GM23338 (cell line): ENCODE measurements at regions not wholly inside any gene's neighbourhood (a gene's known extent, or its start where the extent isn't known, plus 50 kb on each side); places are given as distances from the start of the nearest gene placed in this dataset.

Experiments used
- ATAC-seq: fragments of 200-7000 bp; cut with Tn5 transposase; 3 replicates; pipeline ENCODE4 v1.9.1; 2020
- DNase-seq: peaks from one replicate; pipeline ENCODE4 v3.0.0-alpha.2; 2015; ENCODE audit warnings: low spot score
- H2AFZ ChIP-seq: fragments of 200-600 bp; sonication (generic); 2 replicates; pipeline ENCODE4 v1.8.0; 2016; ENCODE audit warnings: antibody characterized with exemption, mild to moderate bottlenecking, moderate library complexity
- H3F3A ChIP-seq: fragments of 200-600 bp; sonication (generic); replicated peaks from 2 replicates; pipeline ENCODE4 v1.8.0; 2017; ENCODE audit warnings: antibody characterized with exemption, mixed run types, low read depth
- H3K27ac ChIP-seq: fragments of 200-600 bp; sonication (generic); 2 replicates; pipeline ENCODE4 v1.6.1; 2016; ENCODE audit warnings: low read depth
- H3K27me3 ChIP-seq: fragments of 200-600 bp; sonication (generic); 2 replicates; pipeline ENCODE4 v1.8.0; 2016; ENCODE audit warnings: mild to moderate bottlenecking, mixed run types, moderate library complexity; ENCODE audit not compliant: insufficient read depth
- H3K36me3 ChIP-seq: fragments of 200-600 bp; sonication (generic); 2 replicates; pipeline ENCODE4 v1.8.0; 2016; ENCODE audit warnings: mild to moderate bottlenecking; ENCODE audit not compliant: insufficient read depth
- H3K4me1 ChIP-seq: fragments of 200-600 bp; sonication (generic); 2 replicates; pipeline ENCODE4 v1.8.0; 2016; ENCODE audit warnings: mild to moderate bottlenecking, moderate library complexity; ENCODE audit not compliant: insufficient read depth
- H3K4me2 ChIP-seq: fragments of 200-600 bp; sonication (generic); 2 replicates; pipeline ENCODE4 v1.7.1; 2017; ENCODE audit warnings: mixed run types
- H3K4me3 ChIP-seq: fragments of 200-600 bp; sonication (generic); 2 replicates; pipeline ENCODE4 v1.6.1; 2016; ENCODE audit warnings: mixed run types
- H3K79me2 ChIP-seq: fragments of 200-600 bp; sonication (generic); replicated peaks from 2 replicates; pipeline ENCODE4 v1.8.0; 2017; ENCODE audit warnings: mild to moderate bottlenecking; ENCODE audit not compliant: insufficient read depth
- H3K9me2 ChIP-seq: fragments of 200-600 bp; sonication (generic); 2 replicates; pipeline ENCODE4 v1.8.0; 2017; ENCODE audit not compliant: insufficient read depth
- H4K20me1 ChIP-seq: fragments of 200-600 bp; sonication (generic); replicated peaks from 2 replicates; pipeline ENCODE4 v1.8.0; 2017; ENCODE audit warnings: mild to moderate bottlenecking; ENCODE audit not compliant: insufficient read depth
- H3K27ac Mint-ChIP-seq: 2 replicates; pipeline ENCODE4 v1.8.0; 2020; ENCODE audit warnings: inconsistent platforms, mild to moderate bottlenecking, moderate library complexity, mixed read lengths
- H3K27me3 Mint-ChIP-seq: 3 replicates; pipeline ENCODE4 v1.8.0; 2022; ENCODE audit warnings: low read depth, mild to moderate bottlenecking, moderate library complexity, mixed read lengths, inconsistent platforms; ENCODE audit not compliant: insufficient read depth, poor library complexity
- H3K36me3 Mint-ChIP-seq: 3 replicates; pipeline ENCODE4 v1.8.0; 2021; ENCODE audit warnings: low read depth, mild to moderate bottlenecking, inconsistent platforms, moderate library complexity, mixed read lengths
- H3K4me1 Mint-ChIP-seq: 3 replicates; pipeline ENCODE4 v1.8.0; 2020; ENCODE audit warnings: mild to moderate bottlenecking, inconsistent platforms, mixed read lengths
- H3K4me3 Mint-ChIP-seq: 3 replicates; pipeline ENCODE4 v1.8.0; 2021; ENCODE audit warnings: moderate library complexity, mild to moderate bottlenecking, inconsistent platforms, mixed read lengths
- H3K9me3 Mint-ChIP-seq: 3 replicates; pipeline ENCODE4 v1.8.0; 2020; ENCODE audit warnings: moderate library complexity, mild to moderate bottlenecking, inconsistent platforms, mixed read lengths
- CREB1 ChIP-seq: fragments of 250-450 bp; sonication (Bioruptor Pico); IDR thresholded peaks from 2 replicates; pipeline ENCODE4 v1.5.0; 2020; ENCODE audit warnings: low read depth, mild to moderate bottlenecking, moderate library complexity
- ETS1 ChIP-seq: IDR thresholded peaks from 2 replicates; pipeline ENCODE4 v1.6.1; 2016; ENCODE audit warnings: antibody characterized with exemption
- EZH2 ChIP-seq: fragments of 200-600 bp; sonication (generic); IDR thresholded peaks from one replicate; pipeline ENCODE4 v1.8.0; 2017; ENCODE audit warnings: antibody characterized with exemption, mild to moderate bottlenecking, low read depth; ENCODE audit not compliant: unreplicated experiment
- EZH2phosphoT487 ChIP-seq: fragments of 200-600 bp; sonication (generic); IDR thresholded peaks from one replicate; pipeline ENCODE4 v1.8.1; 2018; ENCODE audit warnings: antibody characterized with exemption; ENCODE audit not compliant: unreplicated experiment
- JUNB ChIP-seq: IDR thresholded peaks from one replicate; pipeline ENCODE4 v1.6.1; 2016; ENCODE audit warnings: antibody characterized with exemption; ENCODE audit not compliant: unreplicated experiment
- NANOG ChIP-seq: IDR thresholded peaks from 2 replicates; pipeline ENCODE4 v1.6.1; 2016; ENCODE audit warnings: antibody characterized with exemption, borderline replicate concordance
- TF ChIP-seq, protein P1 (sequence below): fragments of 250-450 bp; sonication (Bioruptor Pico); IDR thresholded peaks from 2 replicates; pipeline ENCODE4 v1.5.0; 2020; ENCODE audit warnings: mild to moderate bottlenecking, moderate library complexity
- TF ChIP-seq, protein P2 (sequence below), 2 experiments: fragments of 200-600 bp in 1 of 2; sonication (generic) in 1 of 2; conservative IDR thresholded peaks; 2 replicates each; pipeline versions ENCODE4 v1.5.1 to v1.6.1; 2016 to 2017; ENCODE audit warnings: antibody characterized with exemption in 2 of 2, low read depth in 2 of 2, mild to moderate bottlenecking in 2 of 2, moderate library complexity in 1 of 2

DNA sequence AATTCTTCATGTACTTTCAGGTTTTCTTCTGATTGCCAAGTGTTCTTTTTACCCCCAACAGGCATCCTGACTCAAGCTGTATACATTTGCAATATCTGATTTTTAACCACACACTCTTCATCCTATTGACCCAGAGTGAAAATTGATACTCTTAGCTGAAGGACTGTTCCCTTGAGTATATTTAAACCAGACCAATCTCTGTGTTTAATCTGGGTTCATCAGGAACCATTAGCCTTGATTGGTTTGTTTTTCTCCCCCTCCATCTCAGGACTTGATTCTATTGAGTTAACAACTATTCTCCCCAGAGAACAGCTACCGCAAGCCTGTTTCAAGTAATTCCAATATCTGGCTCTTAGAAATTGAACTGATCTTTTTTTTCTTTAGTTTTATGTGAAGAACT lies 222.3 kb upstream of the NOVA1 start:
- no peaks in the 10 kb centered on the region for H3K4me1 ChIP-seq
- no peak for DNase-seq
- no peaks in the 10 kb centered on the region for H3K36me3 ChIP-seq
- Mint-ChIP-seq H3K4me3 (no peak overlapping the region), H3K27me3 (no peaks in the 10 kb centered on the region), H3K36me3 (no peaks in the 10 kb centered on the region), H3K4me1 (no peaks in the 10 kb centered on the region), H3K9me3 (no peaks in the 10 kb centered on the region), H3K27ac (no peak overlapping the region)
- H3F3A ChIP-seq: no peaks in the 10 kb centered on the region
- no peak for TF ChIP-seq EZH2phosphoT487
- TF ChIP-seq ETS1: no peak
- TF ChIP-seq EZH2: no peak
- no peak for TF ChIP-seq NANOG
- TF ChIP-seq, protein P1, sequence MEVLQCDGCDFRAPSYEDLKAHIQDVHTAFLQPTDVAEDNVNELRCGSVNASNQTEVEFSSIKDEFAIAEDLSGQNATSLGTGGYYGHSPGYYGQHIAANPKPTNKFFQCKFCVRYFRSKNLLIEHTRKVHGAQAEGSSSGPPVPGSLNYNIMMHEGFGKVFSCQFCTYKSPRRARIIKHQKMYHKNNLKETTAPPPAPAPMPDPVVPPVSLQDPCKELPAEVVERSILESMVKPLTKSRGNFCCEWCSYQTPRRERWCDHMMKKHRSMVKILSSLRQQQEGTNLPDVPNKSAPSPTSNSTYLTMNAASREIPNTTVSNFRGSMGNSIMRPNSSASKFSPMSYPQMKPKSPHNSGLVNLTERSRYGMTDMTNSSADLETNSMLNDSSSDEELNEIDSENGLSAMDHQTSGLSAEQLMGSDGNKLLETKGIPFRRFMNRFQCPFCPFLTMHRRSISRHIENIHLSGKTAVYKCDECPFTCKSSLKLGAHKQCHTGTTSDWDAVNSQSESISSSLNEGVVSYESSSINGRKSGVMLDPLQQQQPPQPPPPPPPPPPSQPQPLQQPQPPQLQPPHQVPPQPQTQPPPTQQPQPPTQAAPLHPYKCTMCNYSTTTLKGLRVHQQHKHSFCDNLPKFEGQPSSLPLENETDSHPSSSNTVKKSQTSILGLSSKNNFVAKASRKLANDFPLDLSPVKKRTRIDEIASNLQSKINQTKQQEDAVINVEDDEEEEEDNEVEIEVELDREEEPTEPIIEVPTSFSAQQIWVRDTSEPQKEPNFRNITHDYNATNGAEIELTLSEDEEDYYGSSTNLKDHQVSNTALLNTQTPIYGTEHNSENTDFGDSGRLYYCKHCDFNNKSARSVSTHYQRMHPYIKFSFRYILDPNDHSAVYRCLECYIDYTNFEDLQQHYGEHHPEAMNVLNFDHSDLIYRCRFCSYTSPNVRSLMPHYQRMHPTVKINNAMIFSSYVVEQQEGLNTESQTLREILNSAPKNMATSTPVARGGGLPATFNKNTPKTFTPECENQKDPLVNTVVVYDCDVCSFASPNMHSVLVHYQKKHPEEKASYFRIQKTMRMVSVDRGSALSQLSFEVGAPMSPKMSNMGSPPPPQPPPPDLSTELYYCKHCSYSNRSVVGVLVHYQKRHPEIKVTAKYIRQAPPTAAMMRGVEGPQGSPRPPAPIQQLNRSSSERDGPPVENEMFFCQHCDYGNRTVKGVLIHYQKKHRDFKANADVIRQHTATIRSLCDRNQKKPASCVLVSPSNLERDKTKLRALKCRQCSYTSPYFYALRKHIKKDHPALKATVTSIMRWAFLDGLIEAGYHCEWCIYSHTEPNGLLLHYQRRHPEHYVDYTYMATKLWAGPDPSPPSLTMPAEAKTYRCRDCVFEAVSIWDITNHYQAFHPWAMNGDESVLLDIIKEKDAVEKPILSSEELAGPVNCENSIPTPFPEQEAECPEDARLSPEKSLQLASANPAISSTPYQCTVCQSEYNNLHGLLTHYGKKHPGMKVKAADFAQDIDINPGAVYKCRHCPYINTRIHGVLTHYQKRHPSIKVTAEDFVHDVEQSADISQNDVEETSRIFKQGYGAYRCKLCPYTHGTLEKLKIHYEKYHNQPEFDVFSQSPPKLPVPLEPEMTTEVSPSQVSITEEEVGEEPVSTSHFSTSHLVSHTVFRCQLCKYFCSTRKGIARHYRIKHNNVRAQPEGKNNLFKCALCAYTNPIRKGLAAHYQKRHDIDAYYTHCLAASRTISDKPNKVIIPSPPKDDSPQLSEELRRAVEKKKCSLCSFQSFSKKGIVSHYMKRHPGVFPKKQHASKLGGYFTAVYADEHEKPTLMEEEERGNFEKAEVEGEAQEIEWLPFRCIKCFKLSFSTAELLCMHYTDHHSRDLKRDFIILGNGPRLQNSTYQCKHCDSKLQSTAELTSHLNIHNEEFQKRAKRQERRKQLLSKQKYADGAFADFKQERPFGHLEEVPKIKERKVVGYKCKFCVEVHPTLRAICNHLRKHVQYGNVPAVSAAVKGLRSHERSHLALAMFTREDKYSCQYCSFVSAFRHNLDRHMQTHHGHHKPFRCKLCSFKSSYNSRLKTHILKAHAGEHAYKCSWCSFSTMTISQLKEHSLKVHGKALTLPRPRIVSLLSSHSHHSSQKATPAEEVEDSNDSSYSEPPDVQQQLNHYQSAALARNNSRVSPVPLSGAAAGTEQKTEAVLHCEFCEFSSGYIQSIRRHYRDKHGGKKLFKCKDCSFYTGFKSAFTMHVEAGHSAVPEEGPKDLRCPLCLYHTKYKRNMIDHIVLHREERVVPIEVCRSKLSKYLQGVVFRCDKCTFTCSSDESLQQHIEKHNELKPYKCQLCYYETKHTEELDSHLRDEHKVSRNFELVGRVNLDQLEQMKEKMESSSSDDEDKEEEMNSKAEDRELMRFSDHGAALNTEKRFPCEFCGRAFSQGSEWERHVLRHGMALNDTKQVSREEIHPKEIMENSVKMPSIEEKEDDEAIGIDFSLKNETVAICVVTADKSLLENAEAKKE: no peak
- no peak for TF ChIP-seq JUNB
- no peak for TF ChIP-seq CREB1 (CRISPR knock-in tag)
- TF ChIP-seq, protein P2, sequence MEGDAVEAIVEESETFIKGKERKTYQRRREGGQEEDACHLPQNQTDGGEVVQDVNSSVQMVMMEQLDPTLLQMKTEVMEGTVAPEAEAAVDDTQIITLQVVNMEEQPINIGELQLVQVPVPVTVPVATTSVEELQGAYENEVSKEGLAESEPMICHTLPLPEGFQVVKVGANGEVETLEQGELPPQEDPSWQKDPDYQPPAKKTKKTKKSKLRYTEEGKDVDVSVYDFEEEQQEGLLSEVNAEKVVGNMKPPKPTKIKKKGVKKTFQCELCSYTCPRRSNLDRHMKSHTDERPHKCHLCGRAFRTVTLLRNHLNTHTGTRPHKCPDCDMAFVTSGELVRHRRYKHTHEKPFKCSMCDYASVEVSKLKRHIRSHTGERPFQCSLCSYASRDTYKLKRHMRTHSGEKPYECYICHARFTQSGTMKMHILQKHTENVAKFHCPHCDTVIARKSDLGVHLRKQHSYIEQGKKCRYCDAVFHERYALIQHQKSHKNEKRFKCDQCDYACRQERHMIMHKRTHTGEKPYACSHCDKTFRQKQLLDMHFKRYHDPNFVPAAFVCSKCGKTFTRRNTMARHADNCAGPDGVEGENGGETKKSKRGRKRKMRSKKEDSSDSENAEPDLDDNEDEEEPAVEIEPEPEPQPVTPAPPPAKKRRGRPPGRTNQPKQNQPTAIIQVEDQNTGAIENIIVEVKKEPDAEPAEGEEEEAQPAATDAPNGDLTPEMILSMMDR (conservative IDR thresholded peaks at IDR 0.05; ENCODE audit: low read depth in 2 of 2): no peak
- H3K27me3 ChIP-seq: no peaks in the 10 kb centered on the region
- H3K4me2 ChIP-seq: no peak overlapping the region
- no peaks in the 10 kb centered on the region for H4K20me1 ChIP-seq
- no peak overlapping the region for H3K27ac ChIP-seq
- H2AFZ ChIP-seq: no peak overlapping the region
- no peaks in the 10 kb centered on the region for H3K9me2 ChIP-seq
- no peak overlapping the region for H3K4me3 ChIP-seq
- no peaks in the 10 kb centered on the region for H3K79me2 ChIP-seq
- no peak for ATAC-seq
